A549 (cell line): ENCODE measurements at regions not wholly inside any gene's neighbourhood (a gene's known extent, or its start where the extent isn't known, plus 50 kb on each side); places are given as distances from the start of the nearest gene placed in this dataset.

Experiments
- ATAC-seq, 2 experiments: fragments of 200-7000 bp in 1 of 2; fragments of >200 bp in 1 of 2; cut with Nextera tagmentation in 1 of 2; cut with Tn5 transposase in 1 of 2; 3 replicates each; pipeline versions ENCODE4 v1.8.0 to v1.9.1; 2018 to 2020; ENCODE audit warnings: mild to moderate bottlenecking in 1 of 2, moderate library complexity in 1 of 2
- CTCF ChIA-PET: fragments of 300-600 bp; sonication (Branson Sonifier 250); formaldehyde crosslinking; extraction: SDS; loops from one replicate; lab custom pipeline; 2021; ENCODE audit warnings: antibody characterized with exemption, inconsistent platforms; lab: Yijun Ruan, JAX
- POLR2A ChIA-PET: fragments of 350-600 bp; formaldehyde crosslinking; extraction: SDS; loops from one replicate; lab custom pipeline; 2021; ENCODE audit warnings: antibody characterized with exemption, inconsistent platforms; lab: Yijun Ruan, JAX
- DNase-seq, 2 experiments: peaks; one replicate each; pipeline versions ENCODE4 v3.0.0 to v3.0.0-alpha.2; 2011 to 2016; ENCODE audit warnings: low read depth in 1 of 2, low spot score in 1 of 2
- FAIRE-seq: peaks from 2 replicates; lab custom pipeline; 2011; peaks lifted over from hg19 to GRCh38; lab: Jason Lieb, UNC
- H3K27ac ChIP-seq, 2 experiments: fragments of >200 bp; sonication (Bioruptor Twin); formaldehyde crosslinking; 3 replicates each; pipeline ENCODE4 v1.5.1; 2016 to 2017
- H3K4me1 ChIP-seq: fragments of >200 bp; sonication (Bioruptor Twin); formaldehyde crosslinking; 3 replicates; pipeline ENCODE4 v1.6.1; 2016
- H3K4me2 ChIP-seq: fragments of >200 bp; sonication (Bioruptor Twin); formaldehyde crosslinking; 3 replicates; pipeline ENCODE4 v1.6.1; 2016
- H3K4me3 ChIP-seq: fragments of >200 bp; sonication (Bioruptor Twin); formaldehyde crosslinking; 3 replicates; pipeline ENCODE4 v1.5.1; 2016
- H3K9me3 ChIP-seq: fragments of >200 bp; sonication (Bioruptor Twin); formaldehyde crosslinking; 3 replicates; pipeline ENCODE4 v1.6.1; 2016
- CEBPB ChIP-seq, 2 experiments: fragments of >200 bp in 1 of 2; sonication (Bioruptor Twin) in 1 of 2; formaldehyde crosslinking in 1 of 2; IDR thresholded peaks; 2 replicates each; pipeline ENCODE4 v1.6.1; 2012 to 2016
- CTCF ChIP-seq: fragments of >200 bp; sonication (Bioruptor Twin); formaldehyde crosslinking; IDR thresholded peaks from 3 replicates; pipeline ENCODE4 v1.5.1; 2016
- E2F6 ChIP-seq: IDR thresholded peaks from 2 replicates; pipeline ENCODE4 v1.6.1; 2012; ENCODE audit warnings: low read depth, borderline replicate concordance
- FOXS1 ChIP-seq: fragments of 250-450 bp; sonication (Bioruptor Pico); IDR thresholded peaks from 2 replicates; pipeline ENCODE4 v1.5.0; 2020; ENCODE audit warnings: mild to moderate bottlenecking, moderate library complexity
- KDM1A ChIP-seq: fragments of 200-600 bp; sonication (generic); IDR thresholded peaks from 2 replicates; pipeline ENCODE4 v1.6.1; 2016; ENCODE audit warnings: low read depth, mild to moderate bottlenecking
- MAZ ChIP-seq: fragments of 150-350 bp; IDR thresholded peaks from 2 replicates; pipeline ENCODE4 v1.6.1; 2014; ENCODE audit warnings: antibody characterized with exemption, low read depth, low read length, borderline replicate concordance
- MYC ChIP-seq: IDR thresholded peaks from 2 replicates; pipeline ENCODE4 v1.6.1; 2012; ENCODE audit warnings: mild to moderate bottlenecking, inconsistent platforms, low read length, improper control_type of control experiment, borderline replicate concordance
- NFE2L2 ChIP-seq: fragments of 150-350 bp; conservative IDR thresholded peaks from 2 replicates; pipeline ENCODE4 v1.6.1; 2014; ENCODE audit warnings: low read length
- PBX3 ChIP-seq: IDR thresholded peaks from 2 replicates; pipeline ENCODE4 v1.6.1; 2012
- RAD21 ChIP-seq, 2 experiments: fragments of >200 bp in 1 of 2; sonication (Bioruptor Twin) in 1 of 2; formaldehyde crosslinking in 1 of 2; IDR thresholded peaks in 1 of 2; conservative IDR thresholded peaks in 1 of 2; 2 replicates in 1 of 2; 3 replicates in 1 of 2; pipeline ENCODE4 v1.6.1; 2012 to 2018; ENCODE audit warnings: inconsistent platforms in 1 of 2
- ZC3H11A ChIP-seq: fragments of 450-650 bp; IDR thresholded peaks from 2 replicates; pipeline ENCODE4 v1.6.1; 2014; ENCODE audit warnings: antibody characterized with exemption, mild to moderate bottlenecking
- ZNF302 ChIP-seq: fragments of 250-450 bp; sonication (Bioruptor Pico); IDR thresholded peaks from 2 replicates; pipeline ENCODE4 v1.9.0; 2021; ENCODE audit warnings: inconsistent platforms, mild to moderate bottlenecking, moderate library complexity
- WGBS: methylation state at CpG from one replicate; pipeline ENCODE4 v1.1.6; 2017; ENCODE audit errors: missing lambda C conversion rate; 5-methylcytosine and 5-hydroxymethylcytosine counted together
- TF ChIP-seq, protein P1 (sequence below): fragments of 150-350 bp; IDR thresholded peaks from 2 replicates; pipeline ENCODE4 v1.6.1; 2014; ENCODE audit warnings: low read depth, mild to moderate bottlenecking, low read length
- TF ChIP-seq, protein P2 (sequence below): fragments of 250-450 bp; sonication (Bioruptor Pico); IDR thresholded peaks from 2 replicates; pipeline ENCODE4 v1.5.0; 2020; ENCODE audit warnings: low read depth, mild to moderate bottlenecking, moderate library complexity

DNA sequence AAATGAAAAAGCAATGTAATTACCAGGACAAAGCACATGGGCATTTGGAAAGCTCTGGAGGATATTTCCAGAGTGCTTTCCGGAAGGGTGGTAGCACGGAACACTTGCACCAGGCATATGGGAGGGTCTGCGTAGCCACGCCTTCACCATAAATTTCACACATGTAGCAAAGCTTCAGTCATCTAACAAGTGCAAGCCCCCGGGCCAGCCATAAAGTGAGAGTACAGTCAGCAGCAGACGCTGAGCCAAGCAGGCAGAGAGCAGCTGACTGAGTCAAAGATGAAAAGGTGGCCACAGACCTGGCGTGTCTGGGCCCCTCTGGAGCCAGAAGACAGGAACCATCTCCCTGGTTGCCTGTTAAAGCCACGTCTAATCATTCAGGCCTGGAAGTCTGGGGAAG is 130.6 kb downstream of the SEC14L1 start:
- 89% methylated on average over 8 of the region's 8 CpGs for WGBS
- POLR2A ChIA-PET: no interaction called here
- Histone ChIP-seq H3K4me1 (no peaks in the 10 kb centered on the region), H3K9me3 (no peaks in the 10 kb centered on the region), H3K4me2 (no peak overlapping the region), H3K27ac (no peak overlapping the region), H3K4me3 (no peak overlapping the region)
- CTCF ChIA-PET: interaction anchor here (0.9 to 2.9 kb wide), 5 partner anchors 10 to 215 kb away, joined by 3 to 11 read pairs (median 3); no protein-coding TSS in a partner anchor
- TF ChIP-seq E2F6 (no peak), RAD21 (conservative IDR thresholded peaks at IDR 0.05 in 1 of 2, IDR thresholded peaks at IDR 0.05 in 1 of 2) (no peak), MYC (no peak), NFE2L2 (no peak), CTCF (no peak), FOXS1 (CRISPR knock-in tag) (no peak), ZNF302 (CRISPR knock-in tag) (no peak), PBX3 (no peak), MAZ (no peak)
- TF ChIP-seq, protein P1, sequence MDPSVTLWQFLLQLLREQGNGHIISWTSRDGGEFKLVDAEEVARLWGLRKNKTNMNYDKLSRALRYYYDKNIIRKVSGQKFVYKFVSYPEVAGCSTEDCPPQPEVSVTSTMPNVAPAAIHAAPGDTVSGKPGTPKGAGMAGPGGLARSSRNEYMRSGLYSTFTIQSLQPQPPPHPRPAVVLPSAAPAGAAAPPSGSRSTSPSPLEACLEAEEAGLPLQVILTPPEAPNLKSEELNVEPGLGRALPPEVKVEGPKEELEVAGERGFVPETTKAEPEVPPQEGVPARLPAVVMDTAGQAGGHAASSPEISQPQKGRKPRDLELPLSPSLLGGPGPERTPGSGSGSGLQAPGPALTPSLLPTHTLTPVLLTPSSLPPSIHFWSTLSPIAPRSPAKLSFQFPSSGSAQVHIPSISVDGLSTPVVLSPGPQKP: no peak
- TF ChIP-seq, protein P2, sequence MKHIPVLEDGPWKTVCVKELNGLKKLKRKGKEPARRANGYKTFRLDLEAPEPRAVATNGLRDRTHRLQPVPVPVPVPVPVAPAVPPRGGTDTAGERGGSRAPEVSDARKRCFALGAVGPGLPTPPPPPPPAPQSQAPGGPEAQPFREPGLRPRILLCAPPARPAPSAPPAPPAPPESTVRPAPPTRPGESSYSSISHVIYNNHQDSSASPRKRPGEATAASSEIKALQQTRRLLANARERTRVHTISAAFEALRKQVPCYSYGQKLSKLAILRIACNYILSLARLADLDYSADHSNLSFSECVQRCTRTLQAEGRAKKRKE (CRISPR knock-in tag): no peak
- FAIRE-seq (no peak), DNase-seq (no peak), ATAC-seq (no peak)

DNA sequence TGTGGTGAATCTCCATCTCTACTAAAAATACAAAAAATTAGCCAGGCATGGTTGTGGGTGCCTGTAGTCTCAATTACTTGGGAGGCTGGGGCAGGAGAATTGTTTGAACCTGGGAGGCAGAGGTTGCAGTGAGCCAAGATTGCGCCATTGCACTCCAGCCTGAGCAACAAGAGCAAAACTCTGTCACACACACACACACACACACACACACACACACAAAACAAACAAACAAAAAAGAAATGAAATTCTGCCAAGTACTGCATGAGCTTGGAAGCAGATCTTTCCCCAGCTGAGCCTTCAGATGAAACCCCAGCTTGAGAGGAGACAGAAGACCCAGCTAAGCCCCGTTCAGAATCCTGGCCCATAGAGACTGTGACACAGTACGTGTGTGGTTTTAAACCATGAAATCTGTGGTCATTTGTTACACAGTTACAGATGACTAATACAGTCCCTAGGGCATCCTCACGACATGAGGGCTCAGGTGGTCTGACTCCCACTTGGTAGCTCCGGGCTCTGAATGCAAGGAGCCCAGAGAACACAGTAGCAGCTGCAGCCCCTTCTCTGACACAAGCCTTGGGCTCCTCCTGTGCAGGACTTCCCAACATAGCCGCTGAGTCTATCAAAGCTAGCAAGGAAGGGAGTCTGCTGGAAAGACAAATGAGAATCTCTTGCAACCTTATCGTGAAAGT is 132.8 kb downstream of the SEC14L1 start:
- CTCF ChIA-PET: interaction anchor here (0.6 to 1.7 kb wide), 6 partner anchors 25 to 222 kb away, joined by 3 to 6 read pairs (median 4); no protein-coding TSS in a partner anchor

More for the DNA sequence above, 132.8 kb downstream of the SEC14L1 start:
- DNase-seq: peak in 1 of 2 experiments; percentile 20
- POLR2A ChIA-PET: no interaction called here
- H3K27ac ChIP-seq: no peak overlapping the region
- ATAC-seq: peak; percentile 42 to 55
- 69% methylated on average over 7 of the region's 7 CpGs for WGBS
- TF ChIP-seq, protein P2 (CRISPR knock-in tag): no peak
- TF ChIP-seq CEBPB (IDR thresholded peaks at IDR 0.05): peak in 1 of 2 experiments; percentile 26; a peak in 1 of 4 replicates
- TF ChIP-seq KDM1A: no peak
- no peak for TF ChIP-seq ZC3H11A
- no peak for TF ChIP-seq MYC
- H3K4me3 ChIP-seq: no peak overlapping the region
- no peaks in the 10 kb centered on the region for H3K4me1 ChIP-seq
- peak overlapping the region; percentile 8; the same call in 1 of the 3 replicates for H3K4me2 ChIP-seq
- H3K9me3 ChIP-seq: no peaks in the 10 kb centered on the region
- no peak for FAIRE-seq
